Retinal pigment epithelial cell (primary cell): ENCODE measurements at regions not wholly inside any gene's neighbourhood (a gene's known extent, or its start where the extent isn't known, plus 50 kb on each side); places are given as distances from the start of the nearest gene placed in this dataset.

Experiments
- DNase-seq: peaks from one replicate; pipeline ENCODE4 v3.0.0-alpha.2; 2010; ENCODE audit warnings: low read depth
- H3K4me3 ChIP-seq: 2 replicates; pipeline ENCODE4 v1.5.1; 2011; ENCODE audit warnings: mild to moderate bottlenecking, low read length, control low read depth, moderate library complexity
- CTCF ChIP-seq: conservative IDR thresholded peaks from 2 replicates; pipeline ENCODE4 v1.5.1; 2011; ENCODE audit warnings: low read depth, low read length, control low read depth, inconsistent platforms

GRCh38 chr7:42790196-42790595 lies 121.7 kb downstream of the C7orf25 start:
- no peak overlapping the region for H3K4me3 ChIP-seq
- DNase-seq, result no peak
- no peak for TF ChIP-seq CTCF

- H3K4me3 ChIP-seq, result no peak overlapping the region
- TF ChIP-seq CTCF, result no peak
- DNase-seq, result no peak
Observed at GRCh38 chr7:42774436-42774835, 137.4 kb downstream of the C7orf25 start.

- TF ChIP-seq CTCF, result no peak
- H3K4me3 ChIP-seq, result no peak overlapping the region
- no peak for DNase-seq
Observed at GRCh38 chr7:42770114-42770513, 141.8 kb downstream of the C7orf25 start.

GRCh38 chr7:42768045-42768444 lies 143.8 kb downstream of the C7orf25 start:
- DNase-seq, result no peak
- no peak for TF ChIP-seq CTCF

GRCh38 chr7:42766782-42767423 lies 145.0 kb downstream of the C7orf25 start:
- DNase-seq, result no peak
- no peak overlapping the region for H3K4me3 ChIP-seq
- no peak for TF ChIP-seq CTCF

More at GRCh38 chr7:42768045-42768444, 143.8 kb downstream of the C7orf25 start:
- H3K4me3 ChIP-seq, result no peak overlapping the region

GRCh38 chr7:42765931-42766330 lies 145.9 kb downstream of the C7orf25 start:
- no peak overlapping the region for H3K4me3 ChIP-seq
- TF ChIP-seq CTCF, result no peak
- DNase-seq, result no peak

GRCh38 chr7:42763137-42763551 lies 148.7 kb downstream of the C7orf25 start:
- no peak for DNase-seq
- no peak for TF ChIP-seq CTCF
- H3K4me3 ChIP-seq, result no peak overlapping the region
